ENCODE measurements at regions not wholly inside any gene's neighbourhood (a gene's known extent, or its start where the extent isn't known, plus 50 kb on each side); places are given as distances from the start of the nearest gene placed in this dataset.

DNA sequence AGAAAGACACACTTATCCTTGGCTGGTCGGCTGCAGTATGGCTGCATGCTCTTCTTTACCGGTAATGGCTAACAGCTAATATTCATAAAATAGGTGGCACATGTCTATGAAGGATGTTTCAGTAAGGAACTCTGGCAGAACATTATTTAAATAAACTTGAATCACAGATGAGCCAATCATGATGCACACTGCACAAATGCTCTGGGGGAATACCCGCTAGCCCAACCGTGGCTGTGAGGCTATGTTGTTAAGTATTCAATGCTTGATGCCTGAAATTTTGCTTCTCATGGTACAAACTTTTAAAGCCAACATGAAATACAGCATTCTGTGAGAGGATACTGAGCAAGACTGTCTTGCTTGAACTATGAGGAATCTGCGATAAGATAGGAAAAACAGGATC, 505.8 kb downstream of the ZEB2 start:
- peaks cover 13% of the 10 kb centered on the region for H3K9me3 Mint-ChIP-seq
- H3K27ac Mint-ChIP-seq = peak overlapping the region; percentile 27
- no peak overlapping the region for H3K4me3 Mint-ChIP-seq
- H3K36me3 Mint-ChIP-seq = no peaks in the 10 kb centered on the region
- H3K27me3 Mint-ChIP-seq (ENCODE audit: low read depth) = no peaks in the 10 kb centered on the region
- H3K4me1 Mint-ChIP-seq = peaks cover 11% of the 10 kb centered on the region
- DNase-seq (ENCODE audit: low spot score in 2 of 2, unreplicated experiment in 2 of 2) = no peak
- no peak for TF ChIP-seq CTCF (IDR thresholded peaks at IDR 0.05; ENCODE audit: unreplicated experiment)

DNA sequence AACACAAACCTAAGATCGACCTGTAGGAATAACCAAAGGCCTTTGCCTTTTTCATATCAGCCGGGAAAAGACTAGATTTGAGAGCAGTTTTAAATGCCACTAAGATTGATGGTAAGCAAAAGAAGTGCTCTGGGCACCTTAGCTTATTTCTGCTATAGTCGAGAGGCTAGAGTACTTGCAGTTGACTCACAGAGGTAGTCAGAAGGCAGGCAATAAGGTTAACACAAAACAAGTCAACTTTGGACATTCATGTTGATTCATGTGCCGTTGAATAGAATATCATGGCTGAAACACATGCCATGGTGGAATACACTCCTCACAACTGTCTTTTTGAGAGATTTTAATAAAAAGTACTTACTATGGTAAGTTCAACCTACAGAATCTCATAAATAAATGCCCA, 507.6 kb downstream of the ZEB2 start:
- H3K4me3 Mint-ChIP-seq = no peak overlapping the region
- no peak for TF ChIP-seq CTCF (IDR thresholded peaks at IDR 0.05; ENCODE audit: unreplicated experiment)
- H3K36me3 Mint-ChIP-seq = no peaks in the 10 kb centered on the region
- peaks cover 13% of the 10 kb centered on the region for H3K4me1 Mint-ChIP-seq
- peaks cover 13% of the 10 kb centered on the region for H3K9me3 Mint-ChIP-seq
- no peak overlapping the region for H3K27ac Mint-ChIP-seq
- no peaks in the 10 kb centered on the region for H3K27me3 Mint-ChIP-seq (ENCODE audit: low read depth)
- no peak for DNase-seq (ENCODE audit: low spot score in 2 of 2, unreplicated experiment in 2 of 2)

DNA sequence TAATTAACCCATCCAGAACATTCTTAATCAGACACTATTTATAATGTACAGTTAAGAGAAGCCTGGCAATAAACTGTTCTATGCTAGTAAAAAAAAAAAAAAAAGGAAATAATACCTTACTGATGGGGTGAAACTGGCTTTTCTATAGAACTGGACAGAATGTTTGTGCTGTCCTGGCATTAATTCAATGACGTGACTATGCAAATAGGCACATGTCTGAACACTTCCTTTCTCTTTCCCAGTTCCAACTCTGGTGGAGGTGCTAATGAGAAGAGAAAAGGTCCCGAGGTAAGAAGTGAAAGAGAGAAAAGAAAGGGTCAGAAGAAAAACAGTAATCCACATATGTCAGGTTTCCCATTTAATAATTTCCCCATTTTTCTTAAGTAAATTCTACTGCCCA, 508.4 kb downstream of the ZEB2 start:
- DNase-seq (ENCODE audit: low spot score in 2 of 2, unreplicated experiment in 2 of 2) = no peak
- Mint-ChIP-seq H3K4me3 (no peak overlapping the region), H3K4me1 (peaks cover 16% of the 10 kb centered on the region), H3K36me3 (peaks cover 2% of the 10 kb centered on the region), H3K9me3 (peaks cover 11% of the 10 kb centered on the region), H3K27ac (no peak overlapping the region), H3K27me3 (ENCODE audit: low read depth) (no peaks in the 10 kb centered on the region)
- TF ChIP-seq CTCF (IDR thresholded peaks at IDR 0.05; ENCODE audit: unreplicated experiment) = no peak

DNA sequence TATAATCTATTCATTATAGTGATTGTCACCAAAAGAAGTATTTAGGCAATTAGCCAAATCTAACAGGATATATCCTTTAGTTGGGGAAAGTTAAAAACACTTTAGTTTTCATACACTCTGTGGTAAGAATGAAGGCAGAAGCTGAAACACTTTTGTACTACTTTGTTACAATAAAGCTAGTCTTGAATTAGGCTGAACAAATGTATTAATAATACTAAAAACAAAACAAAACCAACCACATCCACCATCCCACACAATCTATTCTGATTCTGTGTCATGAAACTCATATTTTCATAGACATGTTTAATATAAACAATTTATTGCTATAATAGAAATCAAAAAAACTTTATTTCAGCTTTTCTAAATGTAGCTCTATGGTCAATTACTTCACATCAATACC, 508.8 kb downstream of the ZEB2 start:
- no peak for TF ChIP-seq CTCF (IDR thresholded peaks at IDR 0.05; ENCODE audit: unreplicated experiment)
- Mint-ChIP-seq H3K36me3 (peaks cover 2% of the 10 kb centered on the region), H3K27ac (no peak overlapping the region), H3K9me3 (peaks cover 7% of the 10 kb centered on the region), H3K4me3 (no peak overlapping the region), H3K27me3 (ENCODE audit: low read depth) (no peaks in the 10 kb centered on the region), H3K4me1 (peaks cover 21% of the 10 kb centered on the region)
- DNase-seq (ENCODE audit: low spot score in 2 of 2, unreplicated experiment in 2 of 2) = no peak

DNA sequence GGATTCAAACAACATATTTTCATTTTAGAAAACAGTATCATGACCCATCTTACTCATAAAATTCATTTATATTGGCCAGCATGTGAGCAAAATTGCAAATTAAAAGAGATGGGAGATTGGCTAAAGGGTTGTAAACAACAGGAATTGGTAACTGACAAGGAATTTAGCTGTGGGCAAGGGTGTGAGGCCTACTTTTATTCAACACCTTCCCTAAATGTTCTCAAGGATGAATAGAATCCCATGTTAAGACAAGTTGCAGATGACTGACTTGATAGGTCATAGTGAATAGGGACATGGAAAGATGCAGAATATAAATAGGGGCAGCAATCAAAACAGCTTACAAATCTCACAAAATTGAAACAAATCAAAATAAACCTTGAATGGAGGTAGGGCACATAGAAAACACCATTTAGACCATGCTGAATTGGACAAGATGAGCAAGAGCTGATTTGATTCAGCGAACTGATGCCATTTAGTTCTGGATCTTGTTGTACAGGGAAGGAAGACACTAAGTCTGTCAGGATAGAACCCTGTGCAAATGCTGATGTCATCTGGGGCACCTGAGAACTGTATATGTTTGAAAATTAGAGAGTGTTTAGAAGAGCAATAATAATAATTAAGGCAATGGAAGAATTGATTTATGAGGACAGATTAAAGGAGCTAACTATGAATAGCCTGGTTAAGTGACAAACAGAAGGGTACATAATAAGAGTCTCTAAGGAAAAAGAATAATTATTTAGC, 509.7 kb downstream of the ZEB2 start:
- no peak for TF ChIP-seq CTCF (IDR thresholded peaks at IDR 0.05; ENCODE audit: unreplicated experiment)
- no peak overlapping the region for H3K27ac Mint-ChIP-seq
- no peaks in the 10 kb centered on the region for H3K9me3 Mint-ChIP-seq
- no peaks in the 10 kb centered on the region for H3K27me3 Mint-ChIP-seq (ENCODE audit: low read depth)
- H3K4me3 Mint-ChIP-seq = no peak overlapping the region
- H3K36me3 Mint-ChIP-seq = peaks cover 2% of the 10 kb centered on the region
- H3K4me1 Mint-ChIP-seq = peaks cover 28% of the 10 kb centered on the region
- DNase-seq (ENCODE audit: low spot score in 2 of 2, unreplicated experiment in 2 of 2) = no peak
